HepG2 (cell line): ENCODE measurements at regions not wholly inside any gene's neighbourhood (a gene's known extent, or its start where the extent isn't known, plus 50 kb on each side); places are given as distances from the start of the nearest gene placed in this dataset.

Experiments
- ARNT2 ChIP-seq: sonication (generic); formaldehyde crosslinking; IDR thresholded peaks from 2 replicates; pipeline ENCODE4 v1.8.0; 2022; ENCODE audit warnings: mild to moderate bottlenecking, low read depth, missing genetic modification reagents, moderate library complexity
- DZIP1 ChIP-seq: sonication (generic); formaldehyde crosslinking; IDR thresholded peaks from 2 replicates; pipeline ENCODE4 v1.5.0; 2020; ENCODE audit warnings: mild to moderate bottlenecking, missing genetic modification reagents
- EEA1 ChIP-seq: sonication (generic); formaldehyde crosslinking; IDR thresholded peaks from 2 replicates; pipeline ENCODE4 v1.5.1; 2020; ENCODE audit warnings: mild to moderate bottlenecking, missing genetic modification reagents, borderline replicate concordance
- FOXJ3 ChIP-seq: sonication (generic); formaldehyde crosslinking; IDR thresholded peaks from 2 replicates; pipeline ENCODE4 v1.4.0; 2020; ENCODE audit warnings: missing genetic modification reagents, mild to moderate bottlenecking, borderline replicate concordance
- GTF3A ChIP-seq: sonication (generic); formaldehyde crosslinking; conservative IDR thresholded peaks from 2 replicates; pipeline ENCODE4 v1.4.0; 2020; ENCODE audit warnings: mild to moderate bottlenecking, missing genetic modification reagents
- HNRNPK ChIP-seq: fragments of 200-400 bp; formaldehyde crosslinking; IDR thresholded peaks from 2 replicates; pipeline ENCODE4 v1.6.1; 2018; ENCODE audit warnings: low read length, low read depth, moderate library complexity, mild to moderate bottlenecking; ENCODE audit not compliant: poor library complexity, severe bottlenecking
- HNRNPLL ChIP-seq: fragments of 200-400 bp; formaldehyde crosslinking; IDR thresholded peaks from 2 replicates; pipeline ENCODE4 v1.6.1; 2017; ENCODE audit warnings: mild to moderate bottlenecking, low read depth, low read length; ENCODE audit not compliant: poor library complexity, severe bottlenecking
- MAFF ChIP-seq: IDR thresholded peaks from 2 replicates; pipeline ENCODE4 v1.6.1; 2011; ENCODE audit warnings: low read depth, low read length, improper control_type of control experiment
- MAFK ChIP-seq, 2 experiments: IDR thresholded peaks in 1 of 2; conservative IDR thresholded peaks in 1 of 2; 2 replicates each; pipeline ENCODE4 v1.6.1; 2011; ENCODE audit warnings: improper control_type of control experiment in 2 of 2, low read length in 2 of 2
- MIER2 ChIP-seq: IDR thresholded peaks from 2 replicates; pipeline ENCODE4 v1.6.1; 2016; ENCODE audit warnings: missing biosample characterization, missing genetic modification reagents
- NR3C1 ChIP-seq: sonication (generic); formaldehyde crosslinking; IDR thresholded peaks from 2 replicates; pipeline ENCODE4 v1.4.0; 2020; ENCODE audit warnings: missing genetic modification reagents
- SPEN ChIP-seq: sonication (generic); formaldehyde crosslinking; IDR thresholded peaks from 2 replicates; pipeline ENCODE4 v1.5.1; 2020; ENCODE audit warnings: low read depth, mild to moderate bottlenecking, missing genetic modification reagents
- TFDP2 ChIP-seq: sonication (generic); formaldehyde crosslinking; IDR thresholded peaks from 2 replicates; pipeline ENCODE4 v1.4.0; 2020; ENCODE audit warnings: missing genetic modification reagents
- ZBTB1 ChIP-seq: sonication (generic); formaldehyde crosslinking; IDR thresholded peaks from 2 replicates; pipeline ENCODE4 v1.4.0; 2020; ENCODE audit warnings: missing genetic modification reagents, borderline replicate concordance
- ZNF275 ChIP-seq: sonication (generic); formaldehyde crosslinking; IDR thresholded peaks from 2 replicates; pipeline ENCODE4 v1.8.0; 2022; ENCODE audit warnings: missing genetic modification reagents, mild to moderate bottlenecking, inconsistent platforms, borderline replicate concordance
- ZNF362 ChIP-seq: sonication (generic); formaldehyde crosslinking; IDR thresholded peaks from 2 replicates; pipeline ENCODE4 v1.4.0; 2020; ENCODE audit warnings: missing genetic modification reagents, mild to moderate bottlenecking, borderline replicate concordance
- ZNF557 ChIP-seq: sonication (generic); formaldehyde crosslinking; IDR thresholded peaks from 2 replicates; pipeline ENCODE4 v1.4.0; 2020; ENCODE audit warnings: missing genetic modification reagents
- ZSCAN9 ChIP-seq: IDR thresholded peaks from 2 replicates; pipeline ENCODE4 v1.6.1; 2016; ENCODE audit warnings: borderline replicate concordance
- ZXDC ChIP-seq: sonication (generic); formaldehyde crosslinking; IDR thresholded peaks from 2 replicates; pipeline ENCODE4 v1.5.0; 2020; ENCODE audit warnings: mild to moderate bottlenecking, missing genetic modification reagents

- TF ChIP-seq TFDP2, result peak; percentile 91
- peak; percentile 44; the same call in 1 of the 2 replicates for TF ChIP-seq FOXJ3 (CRISPR knock-in tag)
- peak; percentile 94 for TF ChIP-seq ZNF557 (CRISPR knock-in tag)
- TF ChIP-seq HNRNPLL, result peak; percentile 74
- peak; percentile 84; the same call in 1 of the 2 replicates for TF ChIP-seq ZNF275
- TF ChIP-seq ZBTB1 (CRISPR knock-in tag), result 0 out of 2 replicates have a peak, but pooled peaks have one; percentile 23
- TF ChIP-seq ARNT2 (CRISPR knock-in tag), result peak; percentile 94
- no peak for TF ChIP-seq GTF3A
- TF ChIP-seq ZXDC (CRISPR knock-in tag), result peak; percentile 83; the same call in 1 of the 2 replicates
- no peak for TF ChIP-seq MAFF
- peak; percentile 97 for TF ChIP-seq DZIP1 (CRISPR knock-in tag)
- peak; percentile 94; the same call in 1 of the 2 replicates for TF ChIP-seq EEA1 (CRISPR knock-in tag)
- TF ChIP-seq ZSCAN9 (CRISPR knock-in tag), result peak; percentile 90
- TF ChIP-seq MIER2 (CRISPR knock-in tag), result 0 out of 2 replicates have a peak, but pooled peaks have one; percentile 66
- TF ChIP-seq ZNF362 (CRISPR knock-in tag), result peak; percentile 56; the same call in 1 of the 2 replicates
- TF ChIP-seq NR3C1 (CRISPR knock-in tag), result no peak
- TF ChIP-seq HNRNPK, result no peak
- peak; percentile 79; the same call in 1 of the 2 replicates for TF ChIP-seq SPEN
- TF ChIP-seq MAFK (conservative IDR thresholded peaks at IDR 0.05 in 1 of 2, IDR thresholded peaks at IDR 0.05 in 1 of 2; ENCODE audit: low read length in 2 of 2), result no peak
Measured at GRCh38 chr6:13873288-13874190, 51.2 kb upstream of the RNF182 start (continued).
